GM19328 (cell line): ENCODE measurements at regions not wholly inside any gene's neighbourhood (a gene's known extent, or its start where the extent isn't known, plus 50 kb on each side); places are given as distances from the start of the nearest gene placed in this dataset.
"Not testable (repeated sequence)": the region's sequence is repeated elsewhere in the genome, so short reads cannot be mapped to it uniquely, and the experiment has no call there.

Source experiments
- ATAC-seq: cut with Tn5 transposase; IDR thresholded peaks from one replicate; pipeline ENCODE4 v1.9.1; 2021; ENCODE audit warnings: mild to moderate bottlenecking, moderate library complexity; ENCODE audit not compliant: unreplicated experiment

DNA sequence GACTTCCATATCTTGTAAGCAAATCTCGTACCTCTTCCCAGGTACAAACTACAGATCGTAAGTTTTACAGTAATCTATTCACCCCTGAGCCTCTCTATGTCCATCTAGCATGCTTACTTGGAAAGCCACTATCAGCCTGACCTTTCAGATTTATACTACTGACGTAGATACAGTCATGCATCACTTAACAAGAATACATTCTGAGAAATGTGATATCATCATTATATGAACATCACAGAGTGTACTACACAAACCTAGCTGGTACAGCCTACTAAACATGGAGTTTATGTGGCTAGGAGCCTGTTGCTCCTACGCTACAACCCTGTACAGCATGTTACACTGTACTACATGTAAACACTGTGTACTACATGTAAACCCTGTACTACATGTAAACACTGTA, 293.2 kb upstream of the ZNF804A start:
- ATAC-seq, result no peak

DNA sequence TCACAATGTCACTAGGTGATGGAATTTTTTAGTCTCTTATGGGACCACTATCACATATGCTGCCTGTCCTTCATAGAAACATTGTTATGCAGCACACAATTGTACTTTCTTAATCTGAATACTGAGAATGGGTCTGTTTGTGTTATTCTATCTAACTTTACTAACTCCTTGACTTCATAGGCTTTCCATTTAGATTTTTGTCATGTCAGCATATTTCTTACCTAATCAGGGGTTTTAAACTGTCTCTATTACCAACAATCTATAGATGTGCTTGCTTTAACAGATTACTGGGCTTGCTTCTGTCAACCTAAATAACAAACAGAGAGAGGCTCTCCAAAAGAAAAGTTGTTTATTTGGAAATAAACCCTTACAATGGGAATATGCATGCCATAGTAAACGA, 289.6 kb upstream of the ZNF804A start:
- no peak for ATAC-seq

DNA sequence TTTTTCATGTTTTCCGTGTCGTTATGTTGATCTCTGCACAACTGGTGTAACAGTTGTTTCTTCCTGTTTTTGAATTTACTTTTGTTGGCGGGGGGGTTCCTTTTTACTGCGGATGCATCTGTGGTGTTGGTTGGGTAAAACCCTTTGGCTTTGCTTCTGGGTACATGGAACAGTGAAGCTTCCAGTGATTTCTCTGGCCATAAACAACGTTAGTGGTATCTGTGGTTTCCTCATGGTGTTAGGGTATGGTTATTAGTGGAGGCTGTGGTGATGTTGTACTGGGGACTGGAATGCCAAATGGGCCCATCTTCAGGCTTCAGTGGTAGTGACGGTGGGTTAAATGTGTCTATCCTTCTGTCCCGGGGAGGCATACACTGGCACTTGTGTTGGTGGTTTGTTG, 285.4 kb upstream of the ZNF804A start:
- ATAC-seq, result no peak

DNA sequence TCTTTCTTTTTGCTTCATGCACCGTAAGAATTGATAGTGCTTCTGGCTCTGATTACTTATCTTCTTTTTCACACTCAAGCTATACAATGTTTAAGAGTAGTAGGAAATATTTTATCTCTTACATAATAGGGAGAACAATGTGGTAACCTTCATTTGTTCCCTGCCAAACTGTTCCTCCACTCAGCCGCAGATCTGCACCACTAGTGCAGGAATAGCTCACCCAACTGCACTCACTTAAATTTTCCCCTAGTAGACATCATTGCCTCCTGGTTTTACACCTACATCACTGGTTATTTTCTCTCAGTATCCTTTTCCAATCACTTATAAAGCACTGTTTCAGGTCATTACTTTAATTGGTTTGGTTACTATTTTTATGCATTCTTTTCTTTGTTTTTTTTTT, 283.5 kb upstream of the ZNF804A start:
- ATAC-seq, result no peak

DNA sequence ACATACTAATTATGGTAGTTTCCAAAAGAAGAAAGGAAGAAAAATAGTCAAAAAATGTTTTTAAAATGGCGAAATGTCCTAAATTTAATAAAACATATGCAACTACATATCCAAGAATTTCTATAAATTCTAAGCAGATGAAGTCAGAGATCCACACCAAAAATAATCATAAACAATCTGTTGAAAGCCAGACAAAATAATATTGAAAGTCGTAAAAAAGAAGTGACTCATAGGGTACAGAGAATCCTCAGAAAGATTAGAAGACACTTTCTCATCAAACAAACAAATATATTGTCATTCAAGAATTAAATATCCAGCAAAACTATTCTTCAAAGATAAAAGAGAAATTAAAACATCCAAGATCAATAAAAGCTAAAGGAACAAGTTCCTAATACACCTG, 281.4 kb upstream of the ZNF804A start:
- ATAC-seq, result no peak

DNA sequence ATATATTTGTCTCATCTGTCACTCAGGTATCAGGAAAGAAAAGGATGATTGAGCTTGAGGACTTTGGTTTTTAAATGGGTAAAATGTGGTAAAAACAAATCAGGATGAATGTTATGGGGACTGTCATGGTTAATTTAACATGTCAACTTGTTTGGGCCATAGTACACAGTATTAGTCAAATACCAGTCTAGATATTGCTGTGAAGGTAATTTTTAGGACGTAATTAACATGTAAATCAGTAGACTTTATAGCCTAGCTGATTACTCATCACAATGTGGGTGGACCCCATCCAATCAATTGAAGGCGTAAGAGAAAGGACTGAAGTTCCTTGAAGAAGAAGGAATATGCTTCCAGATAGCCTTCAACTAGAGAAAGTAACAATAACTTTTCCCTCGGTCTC, 275.7 kb upstream of the ZNF804A start:
- ATAC-seq, result no peak

DNA sequence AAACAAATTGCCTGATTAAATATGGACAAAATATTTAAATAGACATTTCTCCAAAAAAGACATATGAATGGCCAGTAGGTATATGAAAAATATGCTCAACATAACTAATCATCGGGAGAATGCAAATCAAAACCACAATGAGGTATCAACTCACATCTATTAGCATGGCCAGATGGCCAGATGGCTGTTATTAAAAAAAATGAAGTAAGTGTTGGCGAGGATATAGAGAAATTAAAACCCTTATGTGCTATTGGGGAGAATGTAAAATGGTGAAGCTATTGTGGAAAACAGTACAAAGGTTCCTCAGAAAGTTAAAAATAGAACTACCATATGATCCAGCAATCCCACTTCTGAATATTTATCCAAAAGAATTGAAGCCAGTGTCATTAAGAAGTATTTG, 272.3 kb upstream of the ZNF804A start:
- no peak for ATAC-seq

DNA sequence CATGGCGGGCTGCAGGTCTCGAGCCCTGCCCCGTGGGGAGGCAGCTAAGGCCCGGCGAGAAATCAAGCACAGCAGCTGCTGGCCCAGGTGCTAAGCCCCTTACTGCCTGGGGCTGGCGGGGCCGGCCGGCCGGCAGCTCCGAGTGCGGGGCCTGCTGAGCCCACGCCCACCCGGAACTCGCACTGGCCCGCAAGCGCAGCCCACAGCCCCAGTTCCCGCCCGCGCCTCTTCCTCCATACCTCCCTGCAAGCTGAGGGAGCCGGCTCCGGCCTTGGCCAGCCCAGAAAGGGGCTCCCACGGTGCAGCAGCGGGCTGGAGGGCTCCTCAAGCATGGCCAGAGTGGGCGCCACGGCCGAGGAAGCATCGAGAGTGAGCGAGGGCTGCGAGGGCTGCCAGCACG, 270.5 kb upstream of the ZNF804A start:
- not testable (repeated sequence) for ATAC-seq

DNA sequence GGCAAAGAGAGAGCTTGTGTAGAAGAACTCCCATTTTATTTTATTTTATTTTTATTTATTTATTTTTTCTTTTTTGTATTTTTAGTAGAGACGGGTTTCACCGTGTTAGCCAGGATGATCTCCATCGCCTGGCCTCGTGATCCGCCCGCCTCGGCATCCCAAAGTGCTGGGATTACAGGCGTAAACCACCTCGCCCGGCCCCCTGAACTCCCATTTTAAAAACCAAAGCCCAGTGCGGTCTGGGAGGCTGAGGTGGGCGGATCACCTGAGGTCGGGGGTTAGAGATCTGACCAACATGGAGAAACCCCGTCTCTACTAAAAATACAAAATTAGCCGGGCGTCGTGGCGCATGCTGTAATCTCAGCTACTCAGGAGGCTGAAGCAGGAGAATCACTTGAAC, 267.8 kb upstream of the ZNF804A start:
- ATAC-seq, result not testable (repeated sequence)

DNA sequence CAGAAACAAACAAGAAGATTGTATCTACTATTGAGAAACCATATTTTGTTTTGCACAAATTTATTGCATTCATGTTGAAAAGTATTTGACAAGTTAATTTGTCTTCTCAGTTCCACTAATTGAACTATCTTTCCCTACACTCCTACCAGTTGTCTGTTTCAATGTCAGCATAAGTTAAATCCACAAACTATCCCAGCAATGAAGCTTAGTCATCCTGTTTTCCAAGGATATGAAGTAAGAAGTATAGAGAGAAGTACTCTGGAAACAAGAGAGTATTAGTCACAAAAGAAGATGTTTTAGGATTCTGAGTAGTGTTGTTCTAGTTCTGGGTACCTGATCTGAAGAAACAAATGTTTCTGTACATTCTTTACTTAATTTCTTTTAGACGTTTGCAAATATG, 261.6 kb upstream of the ZNF804A start:
- no peak for ATAC-seq

DNA sequence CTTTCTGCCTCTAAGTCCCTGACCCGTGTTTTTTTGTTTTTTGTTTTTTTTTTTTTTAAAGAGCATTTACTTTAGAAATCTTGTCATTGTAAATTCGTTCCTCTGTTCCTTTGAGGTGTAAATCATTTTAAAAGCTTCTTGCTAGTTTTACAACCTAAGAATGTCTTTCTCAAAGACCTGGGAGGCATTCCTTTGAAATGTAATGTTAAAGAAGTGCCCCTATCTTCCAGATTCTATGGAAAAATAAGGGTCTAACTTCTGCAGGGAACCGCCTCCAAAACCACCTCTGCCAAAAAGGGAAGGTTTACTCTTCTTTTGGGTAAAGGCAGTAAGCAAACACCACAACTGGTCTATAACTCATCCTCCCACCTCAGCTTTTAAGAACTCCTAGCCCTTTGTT, 259.6 kb upstream of the ZNF804A start:
- no peak for ATAC-seq

DNA sequence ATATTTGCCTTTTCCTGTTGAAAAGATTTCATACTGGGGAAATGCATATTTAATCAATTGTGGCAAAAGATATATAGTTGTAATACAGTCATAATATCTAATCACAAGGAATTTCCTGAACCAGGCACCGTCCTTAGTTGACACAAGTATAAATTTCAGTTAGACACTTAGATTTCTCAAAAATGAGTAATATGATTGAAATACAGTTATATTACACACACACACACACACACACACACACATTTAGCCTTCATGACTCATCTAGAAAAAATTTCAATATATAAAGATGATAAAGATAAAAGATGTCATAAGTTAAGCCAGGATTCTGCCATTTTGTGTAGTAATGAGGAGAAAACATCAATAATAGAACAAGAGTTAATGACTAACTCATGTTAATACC, 258.4 kb upstream of the ZNF804A start:
- no peak for ATAC-seq

DNA sequence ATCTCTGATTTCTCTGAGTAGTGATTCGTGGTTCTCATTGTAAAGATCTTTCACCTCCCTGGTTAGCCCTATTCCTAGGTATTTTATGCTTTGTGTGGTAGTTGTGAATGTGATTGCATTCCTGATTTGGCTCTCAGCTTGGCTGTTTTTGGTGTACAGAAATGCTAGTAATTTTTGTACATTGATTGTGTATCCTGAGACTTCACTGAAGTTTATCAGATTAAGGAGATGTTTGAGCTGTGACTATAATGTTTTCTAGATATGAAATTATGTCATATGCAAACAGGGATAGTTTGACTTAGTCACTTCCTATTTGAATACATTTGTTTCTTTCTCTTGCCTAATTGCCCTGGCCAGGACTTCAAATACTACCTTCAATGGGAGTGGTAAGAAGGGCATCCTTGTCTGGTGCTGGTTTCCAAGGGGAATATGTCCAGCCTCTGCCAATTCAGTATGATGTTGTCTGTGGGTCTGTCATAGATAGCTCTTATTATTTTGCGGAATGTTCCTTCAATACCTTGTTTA, 251.9 kb upstream of the ZNF804A start:
- ATAC-seq, result no peak

DNA sequence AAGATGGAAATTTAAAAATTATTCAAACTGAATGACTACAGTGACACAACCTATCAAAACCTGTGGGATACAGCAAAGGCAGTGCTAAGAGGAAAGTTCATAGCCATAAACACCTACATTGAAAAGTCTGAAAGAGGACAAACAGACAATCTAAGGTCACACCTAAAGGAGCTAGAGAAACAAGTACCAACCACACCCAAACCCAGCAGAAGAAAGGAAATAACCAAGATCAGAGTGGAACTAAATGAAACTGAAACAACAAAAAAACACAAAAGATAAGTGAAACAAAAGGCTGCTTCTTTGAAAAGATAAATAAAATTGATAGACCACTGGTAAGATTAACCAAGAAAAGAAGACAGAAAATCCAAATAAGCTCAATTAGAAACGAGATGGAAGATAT, 247.2 kb upstream of the ZNF804A start:
- no peak for ATAC-seq

DNA sequence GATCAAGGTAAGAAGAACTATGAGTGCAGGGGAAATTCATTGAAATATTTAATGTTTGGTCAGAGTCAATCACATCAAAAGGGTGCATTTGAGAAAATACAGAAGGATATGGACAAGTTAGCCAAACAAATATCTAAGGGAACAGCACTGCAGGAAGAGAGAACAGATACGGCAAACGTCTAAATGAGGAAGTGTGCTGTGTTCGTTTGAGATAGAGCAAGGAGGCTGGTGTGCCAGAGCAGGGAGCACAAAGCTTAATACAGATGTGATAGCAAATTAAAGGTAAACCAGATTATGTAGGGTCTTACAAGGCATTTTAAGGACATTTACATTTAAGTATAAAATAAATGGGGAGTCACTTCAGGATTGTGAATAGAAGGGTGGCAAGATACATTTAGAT, 241.3 kb upstream of the ZNF804A start:
- no peak for ATAC-seq

DNA sequence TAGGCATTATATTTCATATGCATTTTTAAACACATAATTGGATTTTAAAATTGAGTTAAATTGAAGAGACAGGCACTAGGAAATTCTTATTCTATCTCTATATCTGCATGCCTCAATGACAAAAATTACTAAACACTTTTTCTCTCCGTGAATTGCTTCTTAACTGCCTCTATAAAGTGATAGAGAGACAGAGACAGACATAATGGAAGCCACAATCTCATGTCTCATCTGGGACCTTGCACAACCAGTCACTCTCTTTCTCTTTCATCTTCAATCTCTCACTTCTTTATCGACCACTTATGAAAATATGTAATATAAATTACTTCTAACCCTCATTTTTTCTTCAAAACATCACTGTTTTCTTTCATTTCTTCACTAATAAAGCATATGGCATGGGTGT, 238.9 kb upstream of the ZNF804A start:
- no peak for ATAC-seq

DNA sequence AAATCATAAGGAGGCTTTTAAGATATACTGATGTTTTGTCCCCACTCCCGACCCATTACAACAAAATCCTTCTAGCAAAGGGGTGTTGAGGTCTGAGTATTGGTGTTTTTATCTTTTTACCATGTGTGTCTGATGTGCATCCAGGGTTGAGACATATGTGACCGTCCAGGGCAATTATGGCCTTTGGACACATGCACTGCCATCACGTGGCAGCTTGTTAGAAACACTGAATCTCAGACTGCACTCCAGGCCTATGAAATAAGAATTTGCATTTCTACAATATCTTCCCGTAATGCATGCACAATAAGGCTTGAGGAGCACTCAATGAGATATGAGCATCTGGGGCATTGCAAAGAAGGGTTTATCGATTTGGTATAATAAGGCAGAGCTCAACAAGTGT, 235.1 kb upstream of the ZNF804A start:
- ATAC-seq, result no peak

DNA sequence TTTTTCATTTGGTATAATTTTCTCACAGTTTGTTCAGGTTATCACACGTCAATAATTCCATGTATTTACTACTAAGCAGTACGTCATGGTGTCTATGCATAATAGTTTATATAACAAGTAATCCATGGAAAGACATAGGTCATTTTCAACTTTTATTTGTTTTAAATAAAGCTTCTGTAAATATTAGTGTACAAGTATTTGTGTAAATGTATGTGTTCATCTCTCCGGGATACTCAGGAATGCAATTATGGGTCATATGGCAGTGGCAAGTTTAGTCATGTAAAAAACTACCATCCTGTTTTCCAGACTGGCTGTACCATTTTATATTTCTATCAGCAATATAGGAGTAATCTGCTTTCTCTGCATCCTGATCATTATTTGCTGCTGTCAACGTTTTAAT, 231.1 kb upstream of the ZNF804A start:
- ATAC-seq, result no peak

DNA sequence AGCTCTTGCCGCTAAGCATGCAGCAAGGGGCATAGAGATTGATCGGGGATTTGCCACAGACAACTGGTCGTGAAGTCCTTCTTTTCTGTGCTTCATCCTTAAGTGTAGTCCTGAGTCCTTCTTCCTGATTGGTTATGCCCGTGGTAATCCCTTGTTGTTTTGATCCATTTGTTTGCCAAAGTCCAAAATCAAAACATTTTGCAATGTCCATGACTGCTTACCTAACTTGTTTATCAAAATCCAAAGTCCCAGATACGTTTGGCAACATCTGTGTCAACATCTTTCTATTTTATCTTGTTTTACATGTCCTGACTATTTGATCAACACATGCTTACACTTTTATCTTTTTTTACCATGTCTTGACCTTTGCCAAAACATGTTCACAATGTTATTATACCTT, 229.0 kb upstream of the ZNF804A start:
- ATAC-seq, result no peak

DNA sequence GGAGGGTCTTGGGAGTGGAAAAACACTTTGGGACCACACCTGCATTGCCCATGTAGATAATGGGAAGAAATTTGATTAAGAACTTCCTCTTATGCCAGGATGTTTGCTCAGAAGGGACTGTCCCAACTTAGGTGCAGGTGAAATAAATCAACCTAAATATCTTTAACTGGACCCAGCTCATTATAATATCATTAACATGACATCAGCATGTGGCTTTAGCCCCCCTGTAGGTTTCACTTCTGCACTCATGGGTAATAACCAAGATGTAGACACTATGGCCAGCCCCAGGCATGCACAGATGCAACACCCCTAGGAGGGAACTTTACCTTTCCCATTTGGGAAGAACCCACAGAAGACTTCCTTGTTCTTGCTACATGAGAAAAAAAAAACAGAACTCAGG, 227.4 kb upstream of the ZNF804A start:
- no peak for ATAC-seq

DNA sequence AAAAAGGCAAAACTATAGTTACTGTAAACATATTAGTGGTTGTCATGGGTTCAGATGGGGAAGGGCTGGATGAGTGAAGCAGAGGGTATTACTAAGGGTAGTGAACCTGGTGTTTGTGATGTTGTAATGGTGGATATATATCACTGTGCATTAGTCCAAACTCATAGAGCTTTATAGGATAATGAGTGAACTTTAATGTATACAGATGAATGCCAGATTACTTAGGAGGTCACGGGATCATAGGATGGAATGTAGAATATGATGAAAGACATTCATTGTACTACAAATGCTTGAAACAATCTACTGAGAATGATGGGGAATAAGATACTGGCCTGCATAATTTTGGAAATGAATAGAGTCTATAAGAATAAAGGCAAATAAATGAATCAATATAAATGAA, 226.7 kb upstream of the ZNF804A start:
- no peak for ATAC-seq

DNA sequence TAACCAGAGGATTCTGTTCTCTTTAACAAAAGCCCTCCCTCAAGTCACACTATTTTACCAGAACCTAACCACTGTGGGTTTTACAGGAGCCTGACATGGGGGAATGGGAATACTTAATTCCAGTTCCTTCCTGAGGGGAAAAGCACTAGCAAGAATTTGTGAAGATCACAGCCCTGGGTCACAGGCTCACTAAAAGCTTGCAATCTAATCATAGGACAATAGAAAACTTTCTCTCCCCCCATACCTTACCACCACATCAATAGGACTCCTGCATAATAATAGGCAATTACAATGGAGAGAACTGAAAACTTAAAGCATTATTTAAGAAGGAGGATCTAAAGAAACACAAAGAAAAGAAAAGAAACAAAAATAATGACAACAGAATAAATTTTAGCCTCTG, 225.8 kb upstream of the ZNF804A start:
- no peak for ATAC-seq

DNA sequence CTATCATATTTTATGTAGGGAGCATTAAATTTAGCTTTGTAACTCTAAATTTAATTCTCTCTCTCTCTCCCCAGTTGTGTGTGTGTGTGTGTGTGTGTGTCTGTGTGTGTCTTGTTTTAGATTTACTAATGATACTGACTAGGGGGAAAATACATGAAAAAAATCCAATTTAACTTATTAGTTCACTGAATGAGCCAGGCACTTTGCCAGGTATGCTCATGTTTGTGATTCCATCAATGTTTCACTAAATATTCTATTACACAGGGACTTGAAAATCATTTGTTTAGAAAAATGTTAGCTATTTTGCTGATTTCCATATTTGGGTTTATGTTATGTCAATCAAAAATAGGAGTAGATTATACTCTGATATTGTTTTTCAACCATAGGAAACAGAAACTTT, 203.7 kb upstream of the ZNF804A start:
- ATAC-seq, result no peak

DNA sequence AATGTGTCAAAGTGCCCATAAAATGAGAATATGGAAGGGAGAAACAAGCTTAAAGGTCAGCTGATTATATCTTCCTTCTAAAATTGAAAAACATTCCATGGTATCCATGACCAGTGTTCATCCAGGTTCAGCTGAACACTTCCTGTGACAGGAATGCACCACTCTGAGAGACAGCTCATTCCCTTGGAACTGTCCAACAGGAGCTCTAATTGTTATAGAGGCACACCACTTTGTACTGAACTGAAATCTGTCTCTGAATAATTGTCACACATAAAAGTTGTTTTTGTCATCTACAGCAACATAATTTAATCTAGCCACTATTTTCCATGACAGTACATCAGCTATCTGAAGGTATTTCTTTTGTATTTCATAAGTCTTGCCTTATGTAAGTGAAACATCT, 195.9 kb upstream of the ZNF804A start:
- ATAC-seq, result no peak
